RCC 7860 (cell line): ENCODE measurements at regions not wholly inside any gene's neighbourhood (a gene's known extent, or its start where the extent isn't known, plus 50 kb on each side); places are given as distances from the start of the nearest gene placed in this dataset.
A peak's percentile ranks its signal among the peaks of the same experiment; 100 is the strongest.

ENCODE experiments used
- DNase-seq: peaks from one replicate; pipeline ENCODE4 v3.0.0-alpha.2; 2015; ENCODE audit warnings: low spot score
- FAIRE-seq: peaks from 2 replicates; lab custom pipeline; 2012; peaks lifted over from hg19 to GRCh38; lab: Jason Lieb, UNC

- DNase-seq (no peak), FAIRE-seq (no peak)
These were observed 783.2 kb downstream of the RPA4 start for GRCh38 chrX:97666890-97667289.

GRCh38 chrX:97668126-97668525 is 784.4 kb downstream of the RPA4 start:
- DNase-seq: no peak
- no peak for FAIRE-seq

- no peak for FAIRE-seq
- DNase-seq: no peak
These were observed 788.4 kb downstream of the RPA4 start for GRCh38 chrX:97672138-97672537.

- DNase-seq (no peak), FAIRE-seq (no peak)
These were observed 788.9 kb downstream of the RPA4 start for GRCh38 chrX:97672608-97673007.

- no peak for FAIRE-seq
- DNase-seq: no peak
These were observed 789.4 kb downstream of the RPA4 start for GRCh38 chrX:97673135-97673534.

GRCh38 chrX:97682991-97683840 is 799.5 kb downstream of the RPA4 start:
- no peak for DNase-seq
- FAIRE-seq: no peak

- DNase-seq (peak; percentile 4), FAIRE-seq (peak; percentile 76)
These were observed 802.0 kb downstream of the RPA4 start for GRCh38 chrX:97685753-97686152.

- DNase-seq (no peak), FAIRE-seq (no peak)
These were observed 808.3 kb downstream of the RPA4 start for GRCh38 chrX:97691901-97692455.

GRCh38 chrX:97692575-97692974 is 808.9 kb downstream of the RPA4 start:
- DNase-seq (no peak), FAIRE-seq (no peak)

- DNase-seq (no peak), FAIRE-seq (no peak)
These were observed 816.8 kb downstream of the RPA4 start for GRCh38 chrX:97700547-97700946.

- DNase-seq: no peak
- FAIRE-seq: no peak
These were observed 820.8 kb downstream of the RPA4 start for GRCh38 chrX:97704474-97704873.

- DNase-seq: no peak
- FAIRE-seq: no peak
These were observed 821.2 kb downstream of the RPA4 start for GRCh38 chrX:97704881-97705280.

- FAIRE-seq (no peak), DNase-seq (no peak)
These were observed 822.2 kb downstream of the RPA4 start for GRCh38 chrX:97705936-97706335.

- FAIRE-seq (no peak), DNase-seq (no peak)
These were observed 830.4 kb downstream of the RPA4 start for GRCh38 chrX:97714072-97714471.

GRCh38 chrX:97728215-97728614 is 844.5 kb downstream of the RPA4 start:
- DNase-seq (no peak), FAIRE-seq (no peak)

GRCh38 chrX:97740044-97740443 is 856.3 kb downstream of the RPA4 start:
- no peak for DNase-seq
- FAIRE-seq: peak; percentile 55

GRCh38 chrX:97740886-97741285 is 857.2 kb downstream of the RPA4 start:
- DNase-seq (no peak), FAIRE-seq (no peak)

- FAIRE-seq: no peak
These were observed 859.3 kb downstream of the RPA4 start for GRCh38 chrX:97743014-97743413.

GRCh38 chrX:97747346-97747745 is 863.6 kb downstream of the RPA4 start:
- no peak for FAIRE-seq
- DNase-seq: no peak

More at GRCh38 chrX:97743014-97743413, 859.3 kb downstream of the RPA4 start:
- no peak for DNase-seq

GRCh38 chrX:97751016-97751415 is 867.3 kb downstream of the RPA4 start:
- no peak for FAIRE-seq
- no peak for DNase-seq

GRCh38 chrX:97751735-97752134 is 868.0 kb downstream of the RPA4 start:
- DNase-seq (no peak), FAIRE-seq (no peak)

GRCh38 chrX:97756879-97757278 is 873.2 kb downstream of the RPA4 start:
- no peak for FAIRE-seq
- no peak for DNase-seq
